Heart left ventricle (tissue), 16 donors: ENCODE measurements at regions not wholly inside any gene's neighbourhood (a gene's known extent, or its start where the extent isn't known, plus 50 kb on each side); places are given as distances from the start of the nearest gene placed in this dataset.

Experiments used
- ATAC-seq, 4 donors: fragments of 200-7000 bp; cut with Tn5 transposase; one replicate each; pipeline ENCODE4 v1.9.1; 2020 to 2022; ENCODE audit warnings: moderate library complexity in 4 of 4, mild to moderate bottlenecking in 3 of 4, moderate number of reproducible peaks in 1 of 4
- DNase-seq, 5 donors: peaks; one replicate each; pipeline ENCODE4 v3.0.0-alpha.2; 2020
- H3K27ac ChIP-seq, 12 donors: fragments of 200-600 bp; sonication (generic) in 4 of 12; one replicate each; pipeline versions ENCODE4 v1.5.0 to v1.8.0; 2016 to 2022; ENCODE audit warnings: mild to moderate bottlenecking in 2 of 12
- H3K27me3 ChIP-seq, 9 donors: fragments of 200-600 bp; sonication (generic) in 2 of 9; one replicate each; pipeline versions ENCODE4 v1.5.1 to v1.8.0; 2016 to 2022; ENCODE audit warnings: mild to moderate bottlenecking in 3 of 9
- H3K36me3 ChIP-seq, 9 donors: fragments of 200-600 bp; sonication (generic) in 2 of 9; one replicate each; pipeline versions ENCODE4 v1.5.0 to v1.8.0; 2018 to 2022; ENCODE audit warnings: mild to moderate bottlenecking in 2 of 9
- H3K4me1 ChIP-seq, 12 donors: fragments of 200-600 bp; sonication (generic) in 4 of 12; one replicate each; pipeline versions ENCODE4 v1.5.0 to v1.8.0; 2016 to 2022; ENCODE audit warnings: mild to moderate bottlenecking in 3 of 12
- H3K4me3 ChIP-seq, 12 donors: fragments of 200-600 bp; sonication (generic) in 4 of 12; one replicate each; pipeline versions ENCODE4 v1.5.0 to v1.8.0; 2017 to 2022; ENCODE audit warnings: mild to moderate bottlenecking in 9 of 12, moderate library complexity in 4 of 12
- H3K9me3 ChIP-seq, 12 donors: fragments of 200-600 bp; sonication (generic) in 4 of 12; one replicate each; pipeline versions ENCODE4 v1.5.0 to v1.8.0; 2016 to 2022; ENCODE audit warnings: mild to moderate bottlenecking in 1 of 12
- POLR2A ChIP-seq, 2 donors: fragments of 450-650 bp; IDR thresholded peaks; one replicate each; pipeline ENCODE4 v1.6.1; 2017; ENCODE audit warnings: antibody characterized with exemption in 2 of 2, mild to moderate bottlenecking in 2 of 2, moderate library complexity in 2 of 2
- WGBS, 4 donors: extraction: QIAGEN DNeasy Blood & Tissue Kit in 2 of 4; methylation state at CpG; one replicate each; pipeline versions ENCODE4 v1.1.5 to v1.1.7; 2013 to 2018; 5-methylcytosine and 5-hydroxymethylcytosine counted together
- intact Hi-C, 10 donors: fragments of 100-400 bp; cut with DNase I; formaldehyde crosslinking; loops; one replicate each; pipeline versions ENCODE4 v1.11.1 to v1.14.2; 2022
- TF ChIP-seq, protein P1 (sequence below), 12 donors: fragments of 200-600 bp; sonication (generic) in 4 of 12; IDR thresholded peaks; one replicate each; pipeline versions ENCODE4 v1.5.0 to v1.8.0; 2018 to 2022; ENCODE audit warnings: antibody characterized with exemption in 12 of 12, mild to moderate bottlenecking in 5 of 12
- donor health status: ischemic (EF 13 %, LVEDD 7.1; RV severe dilation, severe dysfunction).
- donor health status: healthy with polysubstance abuse.
- donor health status: DM: no; HTN: yes; CAD: no.
- donor health status: DM: no; HTN: no; CAD: no.
- donor health status: ischemic (EF 25% LVEDD 6.9; RV normal size, moderate dysfunction).
- donor health status: ischemic (EF 25% LVEDD 5.7; RV mildly dilated, moderate dysfunction).
- donor health status: healthy.
- donor health status: DM: yes; HTN: yes; CAD: no.
- donor health status: ischemic (EF 35%, LVEDD 5.7; RV mildly dilated, moderate dysfunction).
- donor health status: nonischemic (EF 11% LVEDD 7.7; RV severe dilation, severe dysfunction).
- donor health status: DM: yes; HTN: yes; CAD: no.
- donor health status: PGD.
- donor health status: ischemic (EF 29% LVEDD 5.4; RV normal size, mild dysfunction).
- donor health status: nonischemic (EF 23%, LVEDD 6.1; RV moderate dilation, normal function).

DNA sequence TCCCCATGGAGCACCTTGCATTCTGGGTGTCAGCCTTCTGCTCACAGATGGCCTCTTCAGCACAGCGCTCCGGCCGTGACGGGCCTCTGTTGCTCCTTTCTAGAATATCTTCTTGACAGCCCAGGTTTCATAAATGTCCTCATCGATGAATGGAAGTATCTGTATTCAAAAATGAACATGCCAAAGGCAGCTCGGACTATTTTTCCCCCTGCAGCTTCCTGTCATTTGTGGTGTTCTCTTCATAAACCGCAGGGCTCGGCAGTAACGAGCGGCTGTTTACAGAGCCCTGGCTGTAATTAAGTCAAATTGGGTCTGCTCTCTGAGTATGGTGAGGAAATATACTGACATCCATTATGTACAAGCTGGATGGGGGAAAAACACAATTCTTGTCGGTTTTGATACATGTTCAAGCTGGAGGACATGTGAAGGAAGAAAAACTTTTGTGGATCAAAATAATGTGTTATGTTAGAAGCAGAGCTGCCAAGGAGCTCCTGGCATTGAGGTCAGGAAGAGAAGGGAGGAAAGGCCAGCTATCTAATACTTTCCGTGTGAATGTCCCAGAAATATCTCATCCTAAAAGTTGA is 154.1 kb upstream of the CD180 start:
- DNase-seq (no peak), ATAC-seq (peak in 2 of 4 donors; percentile 26 to 45)
- Histone ChIP-seq H3K36me3 (no peaks in the 10 kb centered on the region), H3K27me3 (no peaks in the 10 kb centered on the region), H3K4me1 (peaks cover 0 to 24% (median 0%) of the 10 kb centered on the region in 12 donors), H3K4me3 (peak overlapping the region in 1 of 12 donors; percentile 9), H3K9me3 (peaks cover 0 to 4% (median 0%) of the 10 kb centered on the region in 12 donors), H3K27ac (peak overlapping the region in 2 of 12 donors; percentile 7 to 20)
- WGBS, 4 donors: 59 to 75% (median 63%) methylated on average over 12 of the region's 12 CpGs
- intact Hi-C loops: loop anchor here in 1 of 10 donors (10.0 kb wide), 1 partner anchor 54 kb away; no protein-coding TSS in a partner anchor
- TF ChIP-seq, protein P1, sequence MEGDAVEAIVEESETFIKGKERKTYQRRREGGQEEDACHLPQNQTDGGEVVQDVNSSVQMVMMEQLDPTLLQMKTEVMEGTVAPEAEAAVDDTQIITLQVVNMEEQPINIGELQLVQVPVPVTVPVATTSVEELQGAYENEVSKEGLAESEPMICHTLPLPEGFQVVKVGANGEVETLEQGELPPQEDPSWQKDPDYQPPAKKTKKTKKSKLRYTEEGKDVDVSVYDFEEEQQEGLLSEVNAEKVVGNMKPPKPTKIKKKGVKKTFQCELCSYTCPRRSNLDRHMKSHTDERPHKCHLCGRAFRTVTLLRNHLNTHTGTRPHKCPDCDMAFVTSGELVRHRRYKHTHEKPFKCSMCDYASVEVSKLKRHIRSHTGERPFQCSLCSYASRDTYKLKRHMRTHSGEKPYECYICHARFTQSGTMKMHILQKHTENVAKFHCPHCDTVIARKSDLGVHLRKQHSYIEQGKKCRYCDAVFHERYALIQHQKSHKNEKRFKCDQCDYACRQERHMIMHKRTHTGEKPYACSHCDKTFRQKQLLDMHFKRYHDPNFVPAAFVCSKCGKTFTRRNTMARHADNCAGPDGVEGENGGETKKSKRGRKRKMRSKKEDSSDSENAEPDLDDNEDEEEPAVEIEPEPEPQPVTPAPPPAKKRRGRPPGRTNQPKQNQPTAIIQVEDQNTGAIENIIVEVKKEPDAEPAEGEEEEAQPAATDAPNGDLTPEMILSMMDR (IDR thresholded peaks at IDR 0.05): no peak
- no peak for TF ChIP-seq POLR2A (IDR thresholded peaks at IDR 0.05)

DNA sequence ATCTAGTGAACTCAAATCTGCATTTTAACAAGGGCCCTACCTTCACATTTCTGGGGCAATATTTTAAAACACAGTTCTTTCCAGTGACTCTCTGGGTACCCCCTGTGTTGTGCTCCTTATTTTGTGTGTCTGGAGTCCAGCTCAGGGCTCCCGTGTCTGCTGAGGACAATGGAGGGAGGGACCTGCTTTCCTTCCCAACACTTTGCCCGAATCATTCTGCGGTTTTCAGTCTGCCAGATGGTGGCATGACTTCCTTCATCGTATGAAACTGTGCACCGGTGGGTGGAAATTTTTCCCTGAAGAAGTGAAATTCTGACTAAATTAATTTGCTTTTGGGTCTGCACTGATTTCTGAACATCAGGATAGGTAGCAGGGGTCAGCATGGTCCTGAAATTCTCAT is 153.6 kb upstream of the CD180 start:
- WGBS, 4 donors: 66 to 74% (median 70%) methylated on average over 5 of the region's 5 CpGs
- ATAC-seq: no peak
- TF ChIP-seq POLR2A (IDR thresholded peaks at IDR 0.05): no peak
- TF ChIP-seq, protein P1 (IDR thresholded peaks at IDR 0.05): no peak
- DNase-seq: no peak
- Histone ChIP-seq H3K4me3 (peak overlapping the region in 1 of 12 donors; percentile 9), H3K36me3 (no peaks in the 10 kb centered on the region), H3K27me3 (no peaks in the 10 kb centered on the region), H3K9me3 (peaks cover 0 to 5% (median 0%) of the 10 kb centered on the region in 12 donors), H3K4me1 (peaks cover 0 to 24% (median 0%) of the 10 kb centered on the region in 12 donors), H3K27ac (peak overlapping the region in 1 of 12 donors; percentile 7)
- intact Hi-C loops: loop anchor here in 1 of 10 donors (10.0 kb wide), 1 partner anchor 55 kb away; no protein-coding TSS in a partner anchor

DNA sequence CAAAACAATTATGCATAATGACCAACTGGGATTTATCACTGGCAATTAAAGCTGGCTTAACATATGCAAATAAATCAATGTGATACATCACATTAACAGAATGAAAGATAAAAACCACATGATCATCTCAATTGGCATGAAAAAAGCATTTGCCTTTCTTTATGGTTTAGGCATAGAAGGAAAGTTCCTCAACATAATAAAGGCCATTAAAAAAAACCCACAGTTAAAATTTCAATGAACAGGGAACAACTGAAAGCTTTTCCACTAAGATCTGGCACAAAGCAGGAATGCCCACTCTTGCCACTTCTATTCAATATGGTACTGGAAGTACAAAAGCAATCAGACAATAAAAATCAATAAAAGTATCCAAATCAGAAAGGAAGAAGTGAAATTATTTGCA is 151.2 kb upstream of the CD180 start:
- peaks cover 0 to 11% (median 0%) of the 10 kb centered on the region in 12 donors for H3K4me1 ChIP-seq
- no peaks in the 10 kb centered on the region for H3K36me3 ChIP-seq
- H3K9me3 ChIP-seq: peaks cover 0 to 11% (median 3%) of the 10 kb centered on the region in 12 donors
- intact Hi-C loops: no loop called here
- H3K27me3 ChIP-seq: no peaks in the 10 kb centered on the region
- DNase-seq: no peak
- no peak for TF ChIP-seq POLR2A (IDR thresholded peaks at IDR 0.05)
- TF ChIP-seq, protein P1 (IDR thresholded peaks at IDR 0.05): no peak
- no peak overlapping the region for H3K27ac ChIP-seq
- no peak overlapping the region for H3K4me3 ChIP-seq
- ATAC-seq: no peak

DNA sequence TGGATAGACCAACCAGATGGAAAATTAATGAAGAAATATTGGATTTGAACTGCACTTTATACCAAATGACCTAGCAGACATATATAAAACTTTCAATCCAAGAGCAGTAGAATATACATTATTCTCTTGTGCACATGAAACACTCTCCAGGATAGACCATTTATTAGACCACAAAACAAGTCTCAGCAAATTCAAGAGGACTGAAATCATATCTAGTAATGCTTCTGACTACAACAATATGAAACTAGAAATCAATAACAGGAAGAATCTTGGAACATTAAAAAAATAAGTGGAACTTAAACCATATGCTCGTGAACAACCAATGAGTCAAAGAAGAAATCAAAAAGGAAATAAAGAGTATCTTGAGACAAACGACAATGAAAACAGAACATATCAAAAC is 150.0 kb upstream of the CD180 start:
- Histone ChIP-seq H3K4me1 (peaks cover 0 to 11% (median 0%) of the 10 kb centered on the region in 12 donors), H3K4me3 (no peak overlapping the region), H3K27ac (no peak overlapping the region), H3K36me3 (no peaks in the 10 kb centered on the region), H3K9me3 (peaks cover 0 to 11% (median 3%) of the 10 kb centered on the region in 12 donors), H3K27me3 (no peaks in the 10 kb centered on the region)
- 72 to 81% (median 77%) methylated on average over 2 of the region's 2 CpGs for WGBS, 4 donors
- TF ChIP-seq, protein P1 (IDR thresholded peaks at IDR 0.05): no peak
- no peak for TF ChIP-seq POLR2A (IDR thresholded peaks at IDR 0.05)
- no peak for ATAC-seq
- no peak for DNase-seq
- intact Hi-C loops: no loop called here
